Activated gamma-delta T cell treated with Interleukin-2 at 50 U/mL for 16 hours (primary cell): ENCODE measurements at regions not wholly inside any gene's neighbourhood (a gene's known extent, or its start where the extent isn't known, plus 50 kb on each side); places are given as distances from the start of the nearest gene placed in this dataset.

Source experiments
- DNase-seq: peaks from one replicate; pipeline ENCODE4 v3.0.0-alpha.2; 2020

DNA sequence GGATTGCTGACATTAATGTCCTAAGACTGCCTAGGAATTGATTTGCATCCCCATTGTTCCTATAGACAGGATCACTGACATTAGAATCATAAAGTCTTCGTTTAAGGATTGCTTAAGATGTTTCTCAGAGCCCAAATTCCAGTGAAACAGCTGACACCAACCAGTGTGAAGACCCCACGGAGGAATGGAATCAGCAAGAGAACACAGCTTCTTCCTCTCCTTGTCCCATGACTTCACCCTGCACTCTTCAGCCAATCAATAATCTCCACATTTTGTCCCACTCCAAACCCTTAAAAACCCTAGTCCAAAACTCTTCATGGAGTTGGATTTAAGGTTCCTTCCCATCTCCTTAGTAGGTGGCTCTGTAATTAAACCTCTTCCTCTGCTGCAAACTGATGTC is 157.0 kb upstream of the NDUFV2 start:
- no peak for DNase-seq

GRCh38 chr18:8946066-8946838 is 156.2 kb upstream of the NDUFV2 start:
- no peak for DNase-seq

GRCh38 chr18:8947566-8947965 is 154.9 kb upstream of the NDUFV2 start:
- DNase-seq: no peak

DNA sequence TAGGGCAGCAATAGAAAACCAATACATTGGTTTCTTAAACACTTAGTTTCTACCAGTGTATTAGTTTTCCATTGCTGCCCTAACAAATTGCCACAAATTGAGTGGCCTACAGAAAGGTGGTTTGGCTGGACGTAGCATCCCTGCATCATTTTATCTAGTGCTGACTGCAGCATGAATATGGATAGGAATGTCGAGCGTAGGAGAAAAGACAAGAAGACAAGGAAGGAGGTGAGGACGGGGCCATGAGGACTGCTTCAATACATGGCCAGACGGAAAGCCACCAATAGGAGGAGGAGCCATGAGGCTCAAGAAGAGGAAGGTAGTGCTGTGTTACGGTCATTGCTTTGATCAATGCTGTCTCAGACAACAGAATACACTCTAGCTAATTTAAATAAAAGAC is 154.5 kb upstream of the NDUFV2 start:
- DNase-seq: no peak

DNA sequence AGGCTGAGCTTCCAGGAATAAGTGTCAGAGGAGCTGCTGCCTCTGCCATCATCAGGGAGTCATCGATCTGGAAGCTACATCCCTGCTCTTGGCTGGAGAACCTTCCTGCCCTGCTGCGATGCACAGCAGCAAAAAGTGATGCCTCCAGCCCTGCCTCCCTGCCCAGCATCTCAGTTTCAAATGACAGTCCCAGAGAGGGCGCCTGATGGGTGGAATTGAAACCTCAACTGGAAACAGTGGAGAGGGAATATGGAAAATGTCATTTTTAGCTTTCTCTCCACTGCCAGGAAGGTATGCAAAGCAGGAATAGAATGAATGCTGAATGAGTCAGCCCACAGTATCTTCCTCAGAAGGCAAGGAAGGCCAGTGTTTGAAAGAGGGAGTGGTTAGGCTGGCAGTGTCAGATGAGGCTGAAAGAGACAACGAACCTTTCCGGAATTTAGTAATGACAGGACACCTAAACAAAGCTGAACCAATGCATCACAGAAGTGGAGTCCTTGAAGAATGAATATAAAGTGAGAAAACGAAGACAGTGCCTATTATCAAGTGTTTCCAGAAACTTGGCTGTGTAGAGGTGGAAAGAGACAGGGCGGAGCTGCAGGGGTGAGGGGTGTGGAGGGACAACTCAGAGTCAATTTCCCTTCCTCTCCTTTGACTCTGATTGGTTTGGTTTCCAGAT is 153.9 kb upstream of the NDUFV2 start:
- DNase-seq: no peak

DNA sequence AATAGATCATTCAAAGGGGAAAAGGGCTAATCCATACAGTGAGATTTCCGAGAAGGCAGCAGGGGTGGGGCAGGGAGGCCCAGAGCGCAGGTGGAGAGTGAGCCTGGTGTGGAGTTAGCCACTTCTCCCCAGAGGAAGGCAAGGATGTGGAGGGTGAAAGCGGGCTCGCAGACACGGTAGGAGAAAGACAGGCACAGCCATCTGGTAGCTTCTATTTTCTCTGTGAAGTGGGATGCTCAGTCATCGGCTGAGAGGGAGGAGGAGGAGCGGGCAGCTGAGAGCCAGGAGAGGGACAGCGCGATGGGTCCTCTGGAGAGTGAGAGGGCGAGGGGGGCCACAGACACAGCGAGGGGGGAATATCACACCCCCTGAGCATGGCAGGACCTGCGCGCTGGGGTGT is 153.3 kb upstream of the NDUFV2 start:
- DNase-seq: no peak

DNA sequence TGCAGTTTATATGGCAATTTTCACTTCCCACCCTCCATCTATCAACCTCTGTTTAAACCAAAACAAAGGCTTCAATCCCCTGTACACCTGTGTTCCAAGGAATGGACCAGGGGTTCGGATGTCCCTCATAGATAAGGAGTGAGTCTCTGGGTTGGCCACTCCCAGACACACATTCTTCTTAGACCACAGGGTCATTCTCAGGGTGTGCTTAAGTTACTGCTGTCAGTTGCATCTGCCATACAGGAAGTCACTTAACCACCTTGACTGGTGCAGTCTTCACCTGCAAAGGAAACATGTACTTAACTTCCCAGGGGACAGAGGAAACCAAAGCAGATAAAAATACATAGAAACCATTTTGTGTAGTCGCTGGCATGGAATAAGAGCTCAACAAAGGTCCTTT is 151.0 kb upstream of the NDUFV2 start:
- DNase-seq: no peak

DNA sequence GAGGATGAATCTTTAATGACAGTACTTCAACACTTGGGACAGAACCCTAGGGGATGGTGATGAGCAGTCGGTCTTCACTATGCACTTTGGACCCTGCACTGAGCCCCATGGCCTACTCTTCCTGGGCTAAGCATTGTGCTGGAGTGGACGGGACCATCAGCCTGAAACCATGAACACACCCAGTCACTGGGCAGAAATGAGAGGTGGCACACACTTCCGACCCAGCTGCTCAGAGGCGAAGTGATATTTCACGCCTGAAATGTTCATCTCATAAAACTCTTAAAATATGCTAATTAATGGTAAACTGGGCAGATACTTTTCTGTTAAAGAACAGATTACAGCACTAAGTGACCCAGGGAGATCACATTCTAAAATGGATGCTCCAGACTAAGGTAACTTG is 150.3 kb upstream of the NDUFV2 start:
- DNase-seq: no peak

DNA sequence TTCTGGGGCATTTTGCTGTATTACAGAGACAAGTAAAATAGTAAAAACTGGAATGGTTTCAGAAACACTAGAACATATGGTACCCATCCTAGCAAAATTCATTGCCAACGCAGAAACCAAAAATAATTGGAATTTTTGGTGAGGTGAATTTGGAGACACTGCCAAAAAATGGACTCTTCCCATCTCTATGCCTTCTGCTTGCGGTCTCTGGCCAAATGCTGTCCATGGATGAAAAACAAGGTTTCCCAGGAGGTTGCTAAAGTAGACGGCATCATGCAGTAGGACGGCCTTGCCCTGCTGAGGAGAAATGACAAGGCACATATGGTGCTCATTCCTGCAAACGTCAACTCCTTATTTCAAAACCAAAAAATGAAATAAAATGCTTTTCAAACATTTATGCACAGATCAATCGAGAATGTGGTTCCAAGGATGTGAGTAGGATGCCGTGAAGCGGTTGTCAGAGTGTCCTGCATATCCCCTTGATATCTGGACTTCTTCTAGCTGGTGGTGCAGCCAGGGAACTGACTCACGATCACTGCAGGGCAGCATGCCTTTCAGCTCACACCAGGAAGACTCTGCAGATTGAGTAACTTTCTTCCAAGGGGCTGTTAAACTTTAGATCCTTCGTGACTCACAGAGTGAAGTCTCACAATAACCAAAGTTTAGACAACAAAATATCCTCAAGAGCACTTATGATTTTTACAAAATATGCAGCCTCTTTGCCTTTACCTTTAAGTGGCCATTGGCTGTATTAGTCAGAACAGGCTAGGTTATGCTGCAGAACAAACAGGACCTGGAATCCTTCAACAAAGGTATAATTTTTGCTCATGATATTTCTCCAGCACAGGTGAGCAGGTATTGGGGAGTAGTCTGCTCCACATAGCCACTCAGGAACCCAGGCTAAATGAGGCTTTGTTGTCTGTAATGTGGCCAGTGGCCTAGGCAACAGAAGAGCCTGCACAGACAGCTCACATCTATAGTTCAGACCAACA is 149.4 kb upstream of the NDUFV2 start:
- DNase-seq: no peak

GRCh38 chr18:8957731-8958130 is 144.8 kb upstream of the NDUFV2 start:
- DNase-seq: no peak

- no peak for DNase-seq
These were observed 143.8 kb upstream of the NDUFV2 start for GRCh38 chr18:8958660-8959059.

DNA sequence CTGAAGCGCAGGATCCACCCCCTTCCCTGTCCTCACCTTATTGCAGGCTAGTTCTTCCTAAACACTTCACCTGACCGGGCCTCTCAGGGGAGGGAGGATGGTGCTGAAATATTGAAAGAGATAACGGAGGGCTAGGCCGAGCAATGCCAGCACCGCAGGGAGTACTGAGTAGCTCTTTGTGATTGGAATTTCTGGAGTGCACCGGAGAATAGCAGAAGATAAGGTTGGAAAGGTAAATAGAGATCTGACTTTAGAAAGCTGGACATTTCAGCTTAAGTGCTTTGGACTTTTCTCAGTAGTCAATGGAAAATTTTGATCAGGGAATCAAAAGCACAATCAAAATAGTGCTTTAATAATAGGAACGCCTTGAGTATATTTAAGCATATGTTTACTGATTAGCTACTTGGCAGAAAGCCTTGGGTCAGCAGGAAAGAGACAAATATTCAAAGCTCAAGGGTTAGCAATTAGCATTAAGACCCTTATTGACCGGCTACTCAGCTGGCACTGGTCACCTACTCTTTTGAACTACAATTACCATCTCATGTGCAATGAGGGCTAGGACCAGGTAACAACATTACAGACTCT is 142.9 kb upstream of the NDUFV2 start:
- DNase-seq: no peak

- no peak for DNase-seq
These were observed 141.5 kb upstream of the NDUFV2 start for GRCh38 chr18:8960740-8961657.

DNA sequence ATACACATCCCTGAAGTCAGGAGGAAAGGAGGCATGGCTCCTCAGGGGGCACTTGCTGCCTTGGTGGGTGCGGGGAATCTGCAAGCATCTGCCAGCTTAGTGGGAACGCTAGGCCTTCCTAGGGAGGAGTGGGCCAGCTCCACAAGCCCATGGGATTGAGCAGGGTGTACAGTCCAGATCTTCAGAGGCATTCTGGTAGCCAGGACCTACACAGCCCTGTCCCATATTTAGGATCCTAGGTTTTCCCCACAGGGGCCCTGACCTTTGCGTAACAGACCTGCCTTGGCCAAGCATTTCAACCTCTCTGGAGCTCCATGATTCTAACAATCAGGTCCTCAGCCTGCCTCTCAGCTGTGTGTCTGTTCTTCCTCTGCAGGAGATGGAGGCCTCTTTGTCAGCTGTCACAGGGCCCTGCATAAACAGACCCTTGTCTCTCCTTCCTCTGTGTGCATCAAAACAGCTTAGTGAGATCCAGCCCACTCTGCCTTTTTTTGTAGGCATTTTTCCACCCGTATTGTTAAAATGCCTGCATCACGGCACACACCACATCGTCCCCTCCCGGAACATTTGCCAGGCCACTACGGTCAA is 140.2 kb upstream of the NDUFV2 start:
- DNase-seq: no peak

DNA sequence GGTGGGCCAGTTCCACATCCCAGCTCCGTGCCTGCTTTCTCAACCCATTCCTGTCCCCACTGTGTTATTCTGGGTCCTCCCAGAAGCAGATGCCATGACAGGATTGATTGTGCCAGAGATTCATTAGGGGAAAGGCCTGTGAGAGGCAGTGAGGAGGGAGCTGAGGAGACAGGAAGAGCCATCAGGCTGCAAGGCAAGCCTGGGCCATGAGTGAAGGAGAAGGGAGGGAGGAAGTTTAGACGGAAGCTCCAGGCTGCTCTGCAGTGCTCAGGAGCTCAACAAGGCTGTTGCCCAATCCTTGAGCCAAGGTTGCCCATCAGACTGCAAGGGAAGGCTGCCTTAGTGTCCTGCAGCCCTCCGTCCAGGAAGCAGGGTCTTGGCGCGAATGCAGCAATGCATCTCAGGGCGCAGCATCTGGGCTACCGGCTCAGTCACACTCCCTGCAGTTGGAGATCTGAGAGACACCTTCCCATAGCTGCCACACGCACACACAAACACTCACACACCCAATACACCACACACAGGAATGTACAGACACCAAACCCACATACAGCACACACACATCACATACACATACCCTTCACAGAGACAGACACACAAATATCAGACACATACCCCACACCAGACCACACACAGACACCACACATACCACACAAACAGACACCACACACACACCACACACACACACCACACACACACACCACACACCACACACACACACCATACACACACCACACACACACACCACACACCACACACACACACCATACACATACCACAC is 139.5 kb upstream of the NDUFV2 start:
- no peak for DNase-seq

DNA sequence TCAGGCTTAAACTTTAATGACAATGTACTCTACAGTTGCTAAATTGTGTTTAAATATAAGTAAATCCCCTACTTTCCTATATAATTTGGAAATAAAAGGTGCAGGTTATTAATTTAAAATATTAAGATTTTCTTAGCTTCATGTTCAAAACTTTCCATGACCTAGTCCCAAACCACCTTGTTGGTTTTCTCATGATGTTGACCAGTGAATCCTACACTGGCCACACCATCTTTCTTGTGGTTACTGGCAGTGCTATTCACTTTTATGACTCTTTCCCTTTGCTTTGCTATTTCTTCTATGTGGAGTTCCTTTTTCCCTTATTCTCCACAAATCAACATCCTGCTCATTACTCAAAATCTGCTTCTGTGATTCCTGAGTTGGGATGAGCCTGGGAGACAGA is 138.6 kb upstream of the NDUFV2 start:
- no peak for DNase-seq

DNA sequence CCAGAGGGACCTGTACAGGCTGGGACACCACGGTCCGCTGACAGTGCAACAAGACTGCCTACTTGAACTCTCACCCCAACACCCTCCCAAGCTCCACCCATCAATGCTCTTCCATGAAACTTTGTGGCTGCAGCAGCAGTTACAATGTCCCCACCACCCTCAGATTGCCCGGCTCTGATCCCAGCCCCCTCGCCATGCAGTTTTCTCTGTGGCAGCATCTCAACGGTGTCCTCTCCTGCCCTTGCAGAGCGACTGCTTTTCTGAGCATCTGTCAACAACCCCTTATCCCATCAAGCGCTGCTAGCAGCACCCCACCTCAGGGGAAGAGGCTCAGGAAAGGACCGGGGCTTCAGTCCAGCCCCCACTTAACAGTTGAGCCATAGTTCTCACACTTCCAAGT is 137.1 kb upstream of the NDUFV2 start:
- no peak for DNase-seq

DNA sequence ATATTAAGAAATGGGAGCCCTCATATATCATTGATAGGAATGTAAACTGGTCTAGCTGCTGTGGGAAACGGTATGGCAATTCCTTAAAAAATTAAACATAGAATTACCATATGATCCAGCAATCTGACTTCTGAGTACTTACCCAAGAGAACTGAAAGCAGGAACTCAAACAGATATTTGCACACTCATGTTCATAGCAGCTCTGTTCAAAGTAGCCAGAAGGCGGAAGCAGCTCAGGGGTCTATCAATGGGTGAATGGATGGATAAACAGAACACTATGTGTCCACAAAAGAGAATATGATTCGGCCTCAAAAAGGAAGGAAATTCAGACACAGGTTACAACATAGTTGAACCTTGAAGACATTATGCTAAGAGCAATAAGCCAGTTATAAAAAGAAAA is 135.7 kb upstream of the NDUFV2 start:
- no peak for DNase-seq

GRCh38 chr18:8967573-8967972 is 134.9 kb upstream of the NDUFV2 start:
- DNase-seq: no peak

DNA sequence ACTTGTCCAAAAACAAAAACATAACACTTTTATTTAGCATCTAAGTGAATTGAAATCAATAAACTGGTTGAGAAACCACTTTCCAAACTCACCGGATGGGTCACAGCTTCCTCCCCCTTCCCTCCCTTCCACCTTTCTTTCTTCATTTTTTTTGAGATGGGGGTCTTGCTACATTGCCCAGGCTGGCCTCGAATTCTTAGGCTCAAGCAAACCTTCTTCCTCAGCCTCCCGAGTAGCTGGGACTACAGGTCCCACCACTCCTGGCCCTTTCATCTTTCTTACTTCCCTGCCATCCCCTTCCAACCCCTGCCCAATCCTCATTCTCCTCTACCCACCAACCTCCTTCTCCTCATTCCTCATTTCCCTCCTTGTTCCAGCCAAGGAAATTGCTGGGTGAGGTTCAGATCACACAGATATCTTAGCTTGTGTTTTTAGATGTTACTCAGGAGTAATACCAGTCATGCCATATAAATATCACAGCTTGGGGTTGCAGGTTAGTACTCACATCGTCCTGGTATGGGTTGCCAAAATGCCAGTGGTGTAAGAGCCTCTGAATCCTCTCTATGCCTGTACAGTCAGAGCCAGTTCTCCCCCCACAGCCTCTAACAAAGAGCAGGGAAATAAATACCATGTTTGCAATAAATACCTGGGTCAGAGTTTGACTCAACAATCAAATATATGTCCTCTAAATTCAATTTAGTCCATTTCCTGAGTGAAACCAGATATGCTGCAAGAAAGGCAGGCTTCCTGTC is 132.7 kb upstream of the NDUFV2 start:
- DNase-seq: no peak
